Neural progenitor cell (in vitro differentiated cells): ENCODE measurements at regions not wholly inside any gene's neighbourhood (a gene's known extent, or its start where the extent isn't known, plus 50 kb on each side); places are given as distances from the start of the nearest gene placed in this dataset.

Experiments used
- EZH2 ChIP-seq: fragments of 200-600 bp; sonication (generic); IDR thresholded peaks from 2 replicates; pipeline ENCODE4 v1.6.1; 2017; ENCODE audit warnings: antibody characterized with exemption, mild to moderate bottlenecking, moderate library complexity
- EZH2phosphoT487 ChIP-seq: fragments of 200-600 bp; sonication (generic); IDR thresholded peaks from 2 replicates; pipeline ENCODE4 v1.6.1; 2017; ENCODE audit warnings: antibody characterized with exemption
- TF ChIP-seq, protein P1 (sequence below): fragments of 200-600 bp; sonication (generic); IDR thresholded peaks from 2 replicates; pipeline ENCODE4 v1.5.1; 2017; ENCODE audit warnings: antibody characterized with exemption, mild to moderate bottlenecking

DNA sequence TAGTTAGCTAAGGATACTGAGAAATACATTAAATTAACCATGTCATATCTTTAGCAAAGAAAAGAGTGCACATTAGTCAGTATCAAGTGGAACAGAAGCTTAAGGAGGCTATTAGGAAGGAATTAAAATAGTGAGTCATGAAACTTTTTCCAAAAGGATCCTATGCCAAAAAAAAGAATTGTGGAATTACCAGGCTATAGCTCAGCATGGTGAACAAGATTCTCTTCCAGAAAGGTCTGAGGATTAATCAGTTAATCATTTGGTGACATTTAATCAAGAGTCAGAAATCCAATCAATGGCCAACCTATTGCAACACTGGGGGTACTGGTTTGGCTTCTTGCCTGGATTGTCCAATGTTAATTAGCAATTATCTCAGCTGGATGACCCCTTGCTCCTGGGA lies 244.5 kb upstream of the NMUR2 start:
- TF ChIP-seq, protein P1, sequence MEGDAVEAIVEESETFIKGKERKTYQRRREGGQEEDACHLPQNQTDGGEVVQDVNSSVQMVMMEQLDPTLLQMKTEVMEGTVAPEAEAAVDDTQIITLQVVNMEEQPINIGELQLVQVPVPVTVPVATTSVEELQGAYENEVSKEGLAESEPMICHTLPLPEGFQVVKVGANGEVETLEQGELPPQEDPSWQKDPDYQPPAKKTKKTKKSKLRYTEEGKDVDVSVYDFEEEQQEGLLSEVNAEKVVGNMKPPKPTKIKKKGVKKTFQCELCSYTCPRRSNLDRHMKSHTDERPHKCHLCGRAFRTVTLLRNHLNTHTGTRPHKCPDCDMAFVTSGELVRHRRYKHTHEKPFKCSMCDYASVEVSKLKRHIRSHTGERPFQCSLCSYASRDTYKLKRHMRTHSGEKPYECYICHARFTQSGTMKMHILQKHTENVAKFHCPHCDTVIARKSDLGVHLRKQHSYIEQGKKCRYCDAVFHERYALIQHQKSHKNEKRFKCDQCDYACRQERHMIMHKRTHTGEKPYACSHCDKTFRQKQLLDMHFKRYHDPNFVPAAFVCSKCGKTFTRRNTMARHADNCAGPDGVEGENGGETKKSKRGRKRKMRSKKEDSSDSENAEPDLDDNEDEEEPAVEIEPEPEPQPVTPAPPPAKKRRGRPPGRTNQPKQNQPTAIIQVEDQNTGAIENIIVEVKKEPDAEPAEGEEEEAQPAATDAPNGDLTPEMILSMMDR, result no peak
- TF ChIP-seq EZH2 (no peak), EZH2phosphoT487 (no peak)
